A549 (cell line): ENCODE measurements at regions not wholly inside any gene's neighbourhood (a gene's known extent, or its start where the extent isn't known, plus 50 kb on each side); places are given as distances from the start of the nearest gene placed in this dataset.

Experiments
- ATAC-seq, 2 experiments: fragments of 200-7000 bp in 1 of 2; fragments of >200 bp in 1 of 2; cut with Nextera tagmentation in 1 of 2; cut with Tn5 transposase in 1 of 2; 3 replicates each; pipeline versions ENCODE4 v1.8.0 to v1.9.1; 2018 to 2020; ENCODE audit warnings: mild to moderate bottlenecking in 1 of 2, moderate library complexity in 1 of 2
- CTCF ChIA-PET: fragments of 300-600 bp; sonication (Branson Sonifier 250); formaldehyde crosslinking; extraction: SDS; loops from one replicate; lab custom pipeline; 2021; ENCODE audit warnings: antibody characterized with exemption, inconsistent platforms; lab: Yijun Ruan, JAX
- POLR2A ChIA-PET: fragments of 350-600 bp; formaldehyde crosslinking; extraction: SDS; loops from one replicate; lab custom pipeline; 2021; ENCODE audit warnings: antibody characterized with exemption, inconsistent platforms; lab: Yijun Ruan, JAX
- DNase-seq, 2 experiments: peaks; one replicate each; pipeline versions ENCODE4 v3.0.0 to v3.0.0-alpha.2; 2011 to 2016; ENCODE audit warnings: low read depth in 1 of 2, low spot score in 1 of 2
- FAIRE-seq: peaks from 2 replicates; lab custom pipeline; 2011; peaks lifted over from hg19 to GRCh38; lab: Jason Lieb, UNC
- H3K27ac ChIP-seq, 2 experiments: fragments of >200 bp; sonication (Bioruptor Twin); formaldehyde crosslinking; 3 replicates each; pipeline ENCODE4 v1.5.1; 2016 to 2017
- H3K4me1 ChIP-seq: fragments of >200 bp; sonication (Bioruptor Twin); formaldehyde crosslinking; 3 replicates; pipeline ENCODE4 v1.6.1; 2016
- H3K4me2 ChIP-seq: fragments of >200 bp; sonication (Bioruptor Twin); formaldehyde crosslinking; 3 replicates; pipeline ENCODE4 v1.6.1; 2016
- H3K4me3 ChIP-seq: fragments of >200 bp; sonication (Bioruptor Twin); formaldehyde crosslinking; 3 replicates; pipeline ENCODE4 v1.5.1; 2016
- H3K9me3 ChIP-seq: fragments of >200 bp; sonication (Bioruptor Twin); formaldehyde crosslinking; 3 replicates; pipeline ENCODE4 v1.6.1; 2016
- BHLHE40 ChIP-seq: IDR thresholded peaks from 2 replicates; pipeline ENCODE4 v1.6.1; 2012; ENCODE audit warnings: low read depth, low read length, inconsistent platforms
- CBX2 ChIP-seq: fragments of 200-600 bp; sonication (generic); IDR thresholded peaks from 2 replicates; pipeline ENCODE4 v1.6.1; 2016; ENCODE audit warnings: low read depth, mild to moderate bottlenecking, borderline replicate concordance
- CHD2 ChIP-seq: fragments of 150-350 bp; IDR thresholded peaks from 2 replicates; pipeline ENCODE4 v1.6.1; 2014; ENCODE audit warnings: low read length; ENCODE audit not compliant: partially characterized antibody
- CHD4 ChIP-seq: fragments of 200-600 bp; sonication (generic); IDR thresholded peaks from 2 replicates; pipeline ENCODE4 v1.6.1; 2016; ENCODE audit warnings: antibody characterized with exemption, mild to moderate bottlenecking, borderline replicate concordance
- EHF ChIP-seq: fragments of 250-450 bp; sonication (Bioruptor Pico); IDR thresholded peaks from 2 replicates; pipeline ENCODE4 v1.5.0; 2020; ENCODE audit warnings: mild to moderate bottlenecking
- FOSB ChIP-seq: fragments of 250-450 bp; sonication (Bioruptor Pico); IDR thresholded peaks from 2 replicates; pipeline ENCODE4 v1.5.0; 2020; ENCODE audit warnings: mild to moderate bottlenecking, moderate library complexity
- FOSL2 ChIP-seq, 2 experiments: fragments of 450-650 bp in 1 of 2; fragments of >200 bp in 1 of 2; sonication (Bioruptor Twin) in 1 of 2; formaldehyde crosslinking; IDR thresholded peaks; 2 replicates each; pipeline versions ENCODE4 v1.5.0 to v1.6.1; 2016 to 2020; ENCODE audit warnings: mild to moderate bottlenecking in 1 of 2, moderate library complexity in 1 of 2
- HES2 ChIP-seq: fragments of >200 bp; sonication (Bioruptor Twin); formaldehyde crosslinking; IDR thresholded peaks from 2 replicates; pipeline ENCODE4 v1.6.1; 2016
- HEYL ChIP-seq: fragments of 250-450 bp; sonication (Bioruptor Pico); IDR thresholded peaks from 2 replicates; pipeline ENCODE4 v1.8.0; 2021; ENCODE audit warnings: mild to moderate bottlenecking, moderate library complexity
- HOXA7 ChIP-seq: fragments of 250-450 bp; sonication (Bioruptor Pico); IDR thresholded peaks from 2 replicates; pipeline ENCODE4 v1.5.0; 2020; ENCODE audit warnings: mild to moderate bottlenecking, moderate library complexity
- HOXB5 ChIP-seq: fragments of 250-450 bp; sonication (Bioruptor Pico); IDR thresholded peaks from 2 replicates; pipeline ENCODE4 v1.5.0; 2020; ENCODE audit warnings: mild to moderate bottlenecking, moderate library complexity
- KDM5A ChIP-seq: fragments of 200-600 bp; sonication (generic); IDR thresholded peaks from 2 replicates; pipeline ENCODE4 v1.6.1; 2016; ENCODE audit warnings: antibody characterized with exemption, mild to moderate bottlenecking
- MAZ ChIP-seq: fragments of 150-350 bp; IDR thresholded peaks from 2 replicates; pipeline ENCODE4 v1.6.1; 2014; ENCODE audit warnings: antibody characterized with exemption, low read depth, low read length, borderline replicate concordance
- MYC ChIP-seq: IDR thresholded peaks from 2 replicates; pipeline ENCODE4 v1.6.1; 2012; ENCODE audit warnings: mild to moderate bottlenecking, inconsistent platforms, low read length, improper control_type of control experiment, borderline replicate concordance
- NPAS2 ChIP-seq: fragments of 250-450 bp; sonication (Bioruptor Pico); IDR thresholded peaks from 2 replicates; pipeline ENCODE4 v1.8.0; 2022; ENCODE audit warnings: mild to moderate bottlenecking, moderate library complexity, borderline replicate concordance
- NR3C1 ChIP-seq: fragments of >200 bp; sonication (Bioruptor Twin); formaldehyde crosslinking; IDR thresholded peaks from 3 replicates; pipeline ENCODE4 v1.6.1; 2017
- PHF8 ChIP-seq: fragments of 200-600 bp; sonication (generic); IDR thresholded peaks from 2 replicates; pipeline ENCODE4 v1.6.1; 2016; ENCODE audit warnings: low read depth, mild to moderate bottlenecking, antibody characterized with exemption, moderate library complexity, borderline replicate concordance
- POLR2A ChIP-seq: IDR thresholded peaks from 2 replicates; pipeline ENCODE4 v1.6.1; 2012; ENCODE audit warnings: mild to moderate bottlenecking, low read length
- RCOR1 ChIP-seq: fragments of 150-350 bp; IDR thresholded peaks from 2 replicates; pipeline ENCODE4 v1.6.1; 2014; ENCODE audit warnings: antibody characterized with exemption, low read length, low read depth
- RNF2 ChIP-seq: fragments of 200-600 bp; sonication (generic); IDR thresholded peaks from 2 replicates; pipeline ENCODE4 v1.6.1; 2016; ENCODE audit warnings: low read depth, mild to moderate bottlenecking, antibody characterized with exemption, moderate library complexity, borderline replicate concordance
- TP53 ChIP-seq: fragments of 250-450 bp; sonication (Bioruptor Pico); IDR thresholded peaks from 2 replicates; pipeline ENCODE4 v1.5.0; 2021; ENCODE audit warnings: mild to moderate bottlenecking, moderate library complexity
- USF2 ChIP-seq: fragments of 450-650 bp; IDR thresholded peaks from 2 replicates; pipeline ENCODE4 v1.6.1; 2014; ENCODE audit warnings: antibody characterized with exemption
- ZNF302 ChIP-seq: fragments of 250-450 bp; sonication (Bioruptor Pico); IDR thresholded peaks from 2 replicates; pipeline ENCODE4 v1.9.0; 2021; ENCODE audit warnings: inconsistent platforms, mild to moderate bottlenecking, moderate library complexity
- WGBS: methylation state at CpG from one replicate; pipeline ENCODE4 v1.1.6; 2017; ENCODE audit errors: missing lambda C conversion rate; 5-methylcytosine and 5-hydroxymethylcytosine counted together
- TF ChIP-seq, protein P1 (sequence below): fragments of 200-600 bp; sonication (generic); IDR thresholded peaks from 2 replicates; pipeline ENCODE4 v1.6.1; 2016; ENCODE audit warnings: antibody characterized with exemption, mild to moderate bottlenecking, moderate library complexity
- TF ChIP-seq, protein P2 (sequence below): IDR thresholded peaks from 2 replicates; pipeline ENCODE4 v1.6.1; 2012

DNA sequence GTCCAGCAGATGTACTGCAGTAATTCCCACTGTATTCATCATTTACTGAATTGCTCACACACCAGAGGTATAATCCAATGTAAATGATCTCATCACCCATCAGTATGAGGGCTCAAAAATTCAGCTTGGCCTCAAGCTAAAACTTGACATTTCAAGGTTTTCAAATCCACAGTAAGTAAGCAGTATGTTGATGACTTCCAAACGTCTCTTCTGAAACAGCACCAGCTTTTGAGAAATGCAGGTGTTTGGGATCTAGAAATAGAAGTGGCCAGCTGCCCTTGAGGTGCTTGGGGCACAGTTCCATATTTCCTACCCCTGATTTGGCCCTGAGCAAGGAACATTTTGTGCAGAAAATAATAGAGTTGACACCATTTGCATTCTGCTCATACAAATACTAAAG is 388.0 kb upstream of the TUSC1 start:
- no peak for FAIRE-seq

DNA sequence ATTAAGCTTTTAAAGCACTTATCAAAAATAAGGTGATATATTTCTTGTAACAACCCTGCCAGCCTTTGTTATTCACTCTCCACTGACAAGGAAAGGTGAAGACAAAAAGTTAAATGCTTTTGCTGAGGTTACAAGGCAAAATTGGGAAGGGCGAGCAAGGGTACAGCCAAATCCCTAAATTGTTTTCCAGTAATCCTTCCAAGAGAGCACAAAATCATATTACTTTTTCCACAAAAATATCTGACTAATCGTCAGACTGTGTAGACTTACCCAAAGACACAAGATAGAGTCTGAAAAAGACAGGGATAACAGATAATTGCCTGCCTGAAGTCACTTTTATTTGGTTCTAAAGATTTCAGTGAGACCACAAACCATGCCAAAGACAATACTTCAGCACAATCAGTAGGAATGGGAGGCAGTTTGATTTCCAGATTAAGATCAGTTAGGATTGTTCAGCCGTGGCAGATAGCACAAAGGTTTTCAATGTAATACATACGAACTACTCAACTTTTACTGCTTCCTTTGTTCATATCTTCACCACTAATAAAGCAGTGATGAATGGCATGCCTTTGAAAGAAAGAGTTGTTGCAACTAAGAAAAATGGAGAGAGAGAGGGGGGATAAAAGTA is 383.8 kb upstream of the TUSC1 start:
- 26% methylated on average over 4 of the region's 4 CpGs for WGBS
- ChIA-PET CTCF (no interaction called here), POLR2A (no interaction called here)
- no peaks in the 10 kb centered on the region for H3K4me1 ChIP-seq
- no peak for DNase-seq
- no peak for ATAC-seq
- no peak for FAIRE-seq
- H3K9me3 ChIP-seq, result peaks cover 3% of the 10 kb centered on the region; the same call in 1 of the 3 replicates
- no peak overlapping the region for H3K27ac ChIP-seq
- H3K4me3 ChIP-seq, result no peak overlapping the region
- no peak overlapping the region for H3K4me2 ChIP-seq
- TF ChIP-seq MYC, result no peak
- TF ChIP-seq CHD2, result no peak
- TF ChIP-seq PHF8, result no peak
- TF ChIP-seq, protein P1, sequence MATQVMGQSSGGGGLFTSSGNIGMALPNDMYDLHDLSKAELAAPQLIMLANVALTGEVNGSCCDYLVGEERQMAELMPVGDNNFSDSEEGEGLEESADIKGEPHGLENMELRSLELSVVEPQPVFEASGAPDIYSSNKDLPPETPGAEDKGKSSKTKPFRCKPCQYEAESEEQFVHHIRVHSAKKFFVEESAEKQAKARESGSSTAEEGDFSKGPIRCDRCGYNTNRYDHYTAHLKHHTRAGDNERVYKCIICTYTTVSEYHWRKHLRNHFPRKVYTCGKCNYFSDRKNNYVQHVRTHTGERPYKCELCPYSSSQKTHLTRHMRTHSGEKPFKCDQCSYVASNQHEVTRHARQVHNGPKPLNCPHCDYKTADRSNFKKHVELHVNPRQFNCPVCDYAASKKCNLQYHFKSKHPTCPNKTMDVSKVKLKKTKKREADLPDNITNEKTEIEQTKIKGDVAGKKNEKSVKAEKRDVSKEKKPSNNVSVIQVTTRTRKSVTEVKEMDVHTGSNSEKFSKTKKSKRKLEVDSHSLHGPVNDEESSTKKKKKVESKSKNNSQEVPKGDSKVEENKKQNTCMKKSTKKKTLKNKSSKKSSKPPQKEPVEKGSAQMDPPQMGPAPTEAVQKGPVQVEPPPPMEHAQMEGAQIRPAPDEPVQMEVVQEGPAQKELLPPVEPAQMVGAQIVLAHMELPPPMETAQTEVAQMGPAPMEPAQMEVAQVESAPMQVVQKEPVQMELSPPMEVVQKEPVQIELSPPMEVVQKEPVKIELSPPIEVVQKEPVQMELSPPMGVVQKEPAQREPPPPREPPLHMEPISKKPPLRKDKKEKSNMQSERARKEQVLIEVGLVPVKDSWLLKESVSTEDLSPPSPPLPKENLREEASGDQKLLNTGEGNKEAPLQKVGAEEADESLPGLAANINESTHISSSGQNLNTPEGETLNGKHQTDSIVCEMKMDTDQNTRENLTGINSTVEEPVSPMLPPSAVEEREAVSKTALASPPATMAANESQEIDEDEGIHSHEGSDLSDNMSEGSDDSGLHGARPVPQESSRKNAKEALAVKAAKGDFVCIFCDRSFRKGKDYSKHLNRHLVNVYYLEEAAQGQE, result no peak
- no peak for TF ChIP-seq EHF (CRISPR knock-in tag)
- no peak for TF ChIP-seq MAZ
- TF ChIP-seq NR3C1, result no peak
- TF ChIP-seq, protein P2, sequence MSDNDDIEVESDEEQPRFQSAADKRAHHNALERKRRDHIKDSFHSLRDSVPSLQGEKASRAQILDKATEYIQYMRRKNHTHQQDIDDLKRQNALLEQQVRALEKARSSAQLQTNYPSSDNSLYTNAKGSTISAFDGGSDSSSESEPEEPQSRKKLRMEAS, result no peak
- no peak for TF ChIP-seq BHLHE40
- no peak for TF ChIP-seq HEYL (CRISPR knock-in tag)
- TF ChIP-seq POLR2A, result no peak
- TF ChIP-seq NPAS2 (CRISPR knock-in tag), result no peak
- TF ChIP-seq HES2, result no peak
- no peak for TF ChIP-seq HOXB5 (CRISPR knock-in tag)
- TF ChIP-seq ZNF302 (CRISPR knock-in tag), result no peak

More for the DNA sequence above, 388.0 kb upstream of the TUSC1 start:
- Histone ChIP-seq H3K4me3 (no peak overlapping the region), H3K4me1 (no peaks in the 10 kb centered on the region), H3K27ac (no peak overlapping the region), H3K4me2 (no peak overlapping the region), H3K9me3 (no peaks in the 10 kb centered on the region)
- ATAC-seq, result no peak
- no peak for TF ChIP-seq CHD2
- no peak for TF ChIP-seq ZNF302 (CRISPR knock-in tag)
- TF ChIP-seq, protein P2, result no peak
- TF ChIP-seq CHD4, result no peak
- no peak for TF ChIP-seq USF2
- TF ChIP-seq RCOR1, result no peak
- TF ChIP-seq HEYL (CRISPR knock-in tag), result no peak
- TF ChIP-seq TP53, result no peak
- TF ChIP-seq HOXA7, result no peak
- no peak for TF ChIP-seq FOSL2 (IDR thresholded peaks at IDR 0.05)
- no peak for TF ChIP-seq FOSL2 (CRISPR knock-in tag; IDR thresholded peaks at IDR 0.05)
- TF ChIP-seq HOXB5 (CRISPR knock-in tag), result no peak
- TF ChIP-seq NR3C1, result no peak
- no peak for TF ChIP-seq KDM5A
- no peak for TF ChIP-seq FOSB (CRISPR knock-in tag)
- no peak for TF ChIP-seq CBX2
- TF ChIP-seq MYC, result no peak
- no peak for TF ChIP-seq PHF8
- TF ChIP-seq RNF2, result no peak
- TF ChIP-seq, protein P1, result no peak
- 6% methylated on average over 1 of the region's 1 CpG for WGBS
- POLR2A ChIA-PET, result no interaction called here
- no peak for DNase-seq
- CTCF ChIA-PET, result interaction anchor here (1.8 kb wide), 1 partner anchor 260 kb away, joined by 3 read pairs; no protein-coding TSS in a partner anchor
